ENCODE measurements at regions not wholly inside any gene's neighbourhood (a gene's known extent, or its start where the extent isn't known, plus 50 kb on each side); places are given as distances from the start of the nearest gene placed in this dataset.

GRCh38 chr20:7673841-7674240 is 266.4 kb downstream of the HAO1 start:
- intact Hi-C loops (cut with DNase I; ENCODE audit: low total_unique reads) (no loop called here), in situ Hi-C loops (cut with MboI; ENCODE audit: low sequenced_read_pairs in 4 of 4) (no loop called here)
- Histone ChIP-seq H3K27ac (no peak overlapping the region), H3K27me3 (no peaks in the 10 kb centered on the region), H3K4me1 (no peaks in the 10 kb centered on the region), H3K4me3 (no peak overlapping the region), H3K36me3 (no peaks in the 10 kb centered on the region), H3K9me3 (no peaks in the 10 kb centered on the region)
- no peak for TF ChIP-seq POLR2A (IDR thresholded peaks at IDR 0.05)
- TF ChIP-seq CTCF (IDR thresholded peaks at IDR 0.05 in 4 of 5, conservative IDR thresholded peaks at IDR 0.05 in 1 of 5): no peak
- DNase-seq: no peak
- ATAC-seq: no peak

GRCh38 chr20:7682916-7683315 is 257.3 kb downstream of the HAO1 start:
- DNase-seq: no peak
- in situ Hi-C loops (cut with MboI; ENCODE audit: low sequenced_read_pairs in 4 of 4): no loop called here
- TF ChIP-seq CTCF (IDR thresholded peaks at IDR 0.05 in 4 of 5, conservative IDR thresholded peaks at IDR 0.05 in 1 of 5) (no peak), POLR2A (IDR thresholded peaks at IDR 0.05) (no peak)
- no peak overlapping the region for H3K27ac ChIP-seq
- intact Hi-C loops (cut with DNase I; ENCODE audit: low total_unique reads): loop anchor here (5.0 kb wide), 1 partner anchor 1021 kb away; no protein-coding TSS in a partner anchor
- H3K9me3 ChIP-seq: no peaks in the 10 kb centered on the region
- ATAC-seq: no peak
- no peaks in the 10 kb centered on the region for H3K27me3 ChIP-seq
- H3K36me3 ChIP-seq: no peaks in the 10 kb centered on the region
- H3K4me1 ChIP-seq: no peaks in the 10 kb centered on the region
- H3K4me3 ChIP-seq: no peak overlapping the region

GRCh38 chr20:7687065-7687464 is 253.2 kb downstream of the HAO1 start:
- in situ Hi-C loops (cut with MboI; ENCODE audit: low sequenced_read_pairs in 4 of 4): no loop called here
- TF ChIP-seq CTCF (IDR thresholded peaks at IDR 0.05 in 4 of 5, conservative IDR thresholded peaks at IDR 0.05 in 1 of 5) (no peak), POLR2A (IDR thresholded peaks at IDR 0.05) (no peak)
- Histone ChIP-seq H3K4me1 (no peaks in the 10 kb centered on the region), H3K4me3 (no peak overlapping the region), H3K36me3 (no peaks in the 10 kb centered on the region), H3K9me3 (no peaks in the 10 kb centered on the region), H3K27ac (no peak overlapping the region), H3K27me3 (no peaks in the 10 kb centered on the region)
- intact Hi-C loops (cut with DNase I; ENCODE audit: low total_unique reads): no loop called here
- ATAC-seq: no peak
- DNase-seq: no peak

GRCh38 chr20:7689151-7689550 is 251.1 kb downstream of the HAO1 start:
- no peaks in the 10 kb centered on the region for H3K4me1 ChIP-seq
- intact Hi-C loops (cut with DNase I; ENCODE audit: low total_unique reads) (no loop called here), in situ Hi-C loops (cut with MboI; ENCODE audit: low sequenced_read_pairs in 4 of 4) (no loop called here)
- no peak overlapping the region for H3K27ac ChIP-seq
- H3K9me3 ChIP-seq: no peaks in the 10 kb centered on the region
- DNase-seq (no peak), ATAC-seq (no peak)
- no peak for TF ChIP-seq POLR2A (IDR thresholded peaks at IDR 0.05)
- no peak for TF ChIP-seq CTCF (IDR thresholded peaks at IDR 0.05 in 4 of 5, conservative IDR thresholded peaks at IDR 0.05 in 1 of 5)
- no peaks in the 10 kb centered on the region for H3K36me3 ChIP-seq
- no peaks in the 10 kb centered on the region for H3K27me3 ChIP-seq
- H3K4me3 ChIP-seq: no peak overlapping the region

GRCh38 chr20:7691647-7692269 is 248.5 kb downstream of the HAO1 start:
- intact Hi-C loops (cut with DNase I; ENCODE audit: low total_unique reads): no loop called here
- Histone ChIP-seq H3K27me3 (no peaks in the 10 kb centered on the region), H3K4me3 (no peak overlapping the region), H3K9me3 (no peaks in the 10 kb centered on the region), H3K4me1 (no peaks in the 10 kb centered on the region), H3K36me3 (no peaks in the 10 kb centered on the region), H3K27ac (no peak overlapping the region)
- TF ChIP-seq POLR2A (IDR thresholded peaks at IDR 0.05): no peak
- no peak for TF ChIP-seq CTCF (IDR thresholded peaks at IDR 0.05 in 4 of 5, conservative IDR thresholded peaks at IDR 0.05 in 1 of 5)
- DNase-seq: no peak
- ATAC-seq: no peak
- in situ Hi-C loops (cut with MboI; ENCODE audit: low sequenced_read_pairs in 4 of 4): no loop called here
